Erythroblast (primary cell): ENCODE measurements at regions not wholly inside any gene's neighbourhood (a gene's known extent, or its start where the extent isn't known, plus 50 kb on each side); places are given as distances from the start of the nearest gene placed in this dataset.

Experiments
- GATA1 ChIP-seq: IDR thresholded peaks from 2 replicates; pipeline ENCODE4 v1.6.1; 2011; ENCODE audit warnings: low read depth, mild to moderate bottlenecking, control low read depth, low read length, moderate library complexity
- POLR2A ChIP-seq: IDR thresholded peaks from 2 replicates; pipeline ENCODE4 v1.6.1; 2011; ENCODE audit warnings: mild to moderate bottlenecking, low read length

- TF ChIP-seq POLR2A = no peak
- no peak for TF ChIP-seq GATA1
These were observed 288.5 kb downstream of the IRS2 start for GRCh38 chr13:109497917-109498316.
